ENCODE measurements at regions not wholly inside any gene's neighbourhood (a gene's known extent, or its start where the extent isn't known, plus 50 kb on each side); places are given as distances from the start of the nearest gene placed in this dataset.

- no peak for TF ChIP-seq CTCF (IDR thresholded peaks at IDR 0.05; ENCODE audit: borderline replicate concordance, control extremely low read depth, extremely low read depth, insufficient read depth, missing control alignments)
- in situ Hi-C loops (cut with MboI; ENCODE audit: low sequenced_read_pairs, unreplicated experiment): no loop called here
- no peak for DNase-seq (ENCODE audit: low spot score)
Measured at GRCh38 chr20:52473186-52473585, 281.6 kb upstream of the ZFP64 start.

GRCh38 chr20:52470561-52470960 lies 279.0 kb upstream of the ZFP64 start:
- DNase-seq (ENCODE audit: low spot score): no peak
- in situ Hi-C loops (cut with MboI; ENCODE audit: low sequenced_read_pairs, unreplicated experiment): no loop called here
- TF ChIP-seq CTCF (IDR thresholded peaks at IDR 0.05; ENCODE audit: borderline replicate concordance, control extremely low read depth, extremely low read depth, insufficient read depth, missing control alignments): no peak

GRCh38 chr20:52469128-52469527 lies 277.5 kb upstream of the ZFP64 start:
- no peak for DNase-seq (ENCODE audit: low spot score)
- in situ Hi-C loops (cut with MboI; ENCODE audit: low sequenced_read_pairs, unreplicated experiment): no loop called here
- no peak for TF ChIP-seq CTCF (IDR thresholded peaks at IDR 0.05; ENCODE audit: borderline replicate concordance, control extremely low read depth, extremely low read depth, insufficient read depth, missing control alignments)

- no peak for TF ChIP-seq CTCF (IDR thresholded peaks at IDR 0.05; ENCODE audit: borderline replicate concordance, control extremely low read depth, extremely low read depth, insufficient read depth, missing control alignments)
- in situ Hi-C loops (cut with MboI; ENCODE audit: low sequenced_read_pairs, unreplicated experiment): no loop called here
- DNase-seq (ENCODE audit: low spot score): no peak
Measured at GRCh38 chr20:52465991-52466390, 274.4 kb upstream of the ZFP64 start.

GRCh38 chr20:52461582-52461981 lies 270.0 kb upstream of the ZFP64 start:
- TF ChIP-seq CTCF (IDR thresholded peaks at IDR 0.05; ENCODE audit: borderline replicate concordance, control extremely low read depth, extremely low read depth, insufficient read depth, missing control alignments): no peak
- no peak for DNase-seq (ENCODE audit: low spot score)
- in situ Hi-C loops (cut with MboI; ENCODE audit: low sequenced_read_pairs, unreplicated experiment): no loop called here

GRCh38 chr20:52459150-52459549 lies 267.6 kb upstream of the ZFP64 start:
- in situ Hi-C loops (cut with MboI; ENCODE audit: low sequenced_read_pairs, unreplicated experiment): no loop called here
- DNase-seq (ENCODE audit: low spot score): no peak
- no peak for TF ChIP-seq CTCF (IDR thresholded peaks at IDR 0.05; ENCODE audit: borderline replicate concordance, control extremely low read depth, extremely low read depth, insufficient read depth, missing control alignments)

- no peak for TF ChIP-seq CTCF (IDR thresholded peaks at IDR 0.05; ENCODE audit: borderline replicate concordance, control extremely low read depth, extremely low read depth, insufficient read depth, missing control alignments)
- in situ Hi-C loops (cut with MboI; ENCODE audit: low sequenced_read_pairs, unreplicated experiment): no loop called here
- DNase-seq (ENCODE audit: low spot score): no peak
Measured at GRCh38 chr20:52457826-52458225, 266.2 kb upstream of the ZFP64 start.

Data from GM13976 (cell line).